ENCODE measurements at regions not wholly inside any gene's neighbourhood (a gene's known extent, or its start where the extent isn't known, plus 50 kb on each side); places are given as distances from the start of the nearest gene placed in this dataset.

GRCh38 chr14:66000766-66001165 lies 485.4 kb upstream of the CCDC196 start:
- TF ChIP-seq CTCF (IDR thresholded peaks at IDR 0.05) (no peak), ZFX (IDR thresholded peaks at IDR 0.05; ENCODE audit: borderline replicate concordance) (no peak)

All from 22Rv1 (cell line).